Tibial nerve (tissue), 3 donors: ENCODE measurements at regions not wholly inside any gene's neighbourhood (a gene's known extent, or its start where the extent isn't known, plus 50 kb on each side); places are given as distances from the start of the nearest gene placed in this dataset.

ENCODE experiments used
- CTCF ChIP-seq, 5 experiments: fragments of 200-600 bp in 3 of 5; fragments of 450-650 bp in 2 of 5; sonication (generic) in 3 of 5; IDR thresholded peaks; one replicate each; pipeline ENCODE4 v1.5.1; 2016 to 2019; ENCODE audit warnings: antibody characterized with exemption in 5 of 5, mild to moderate bottlenecking in 3 of 5, moderate library complexity in 2 of 5
- POLR2A ChIP-seq, 2 donors: fragments of 450-650 bp; IDR thresholded peaks; one replicate each; pipeline ENCODE4 v1.6.1; 2017; ENCODE audit warnings: antibody characterized with exemption in 2 of 2, mild to moderate bottlenecking in 2 of 2, moderate library complexity in 2 of 2

GRCh38 chr9:32258482-32258881, 126.0 kb upstream of the ACO1 start:
- TF ChIP-seq CTCF (IDR thresholded peaks at IDR 0.05) = no peak
- TF ChIP-seq POLR2A (IDR thresholded peaks at IDR 0.05) = no peak
